ENCODE measurements at regions not wholly inside any gene's neighbourhood (a gene's known extent, or its start where the extent isn't known, plus 50 kb on each side); places are given as distances from the start of the nearest gene placed in this dataset.

GRCh38 chr5:105978011-105978410, 1692.7 kb downstream of the EFNA5 start:
- no peak for DNase-seq (ENCODE audit: low spot score)

- DNase-seq (ENCODE audit: low spot score), result no peak
These were observed 1693.6 kb downstream of the EFNA5 start for GRCh38 chr5:105977163-105977562.

GRCh38 chr5:105970919-105971318, 1699.8 kb downstream of the EFNA5 start:
- no peak for DNase-seq (ENCODE audit: low spot score)

GRCh38 chr5:105968981-105969380, 1701.8 kb downstream of the EFNA5 start:
- no peak for DNase-seq (ENCODE audit: low spot score)

GRCh38 chr5:105963696-105964255, 1707.0 kb downstream of the EFNA5 start:
- DNase-seq (ENCODE audit: low spot score), result no peak

- no peak for DNase-seq (ENCODE audit: low spot score)
These were observed 1709.2 kb downstream of the EFNA5 start for GRCh38 chr5:105961572-105961971.

GRCh38 chr5:105956456-105957196, 1714.1 kb downstream of the EFNA5 start:
- no peak for DNase-seq (ENCODE audit: low spot score)

- DNase-seq (ENCODE audit: low spot score), result no peak
These were observed 1716.4 kb downstream of the EFNA5 start for GRCh38 chr5:105954341-105954740.

- no peak for DNase-seq (ENCODE audit: low spot score)
These were observed 1717.1 kb downstream of the EFNA5 start for GRCh38 chr5:105953616-105954015.

- DNase-seq (ENCODE audit: low spot score), result no peak
These were observed 1717.9 kb downstream of the EFNA5 start for GRCh38 chr5:105952875-105953274.

GRCh38 chr5:105947461-105947860, 1723.3 kb downstream of the EFNA5 start:
- DNase-seq (ENCODE audit: low spot score), result no peak

GRCh38 chr5:105945203-105945972, 1725.3 kb downstream of the EFNA5 start:
- DNase-seq (ENCODE audit: low spot score), result no peak

GRCh38 chr5:105940181-105940580, 1730.6 kb downstream of the EFNA5 start:
- DNase-seq (ENCODE audit: low spot score), result no peak

- no peak for DNase-seq (ENCODE audit: low spot score)
These were observed 1736.6 kb downstream of the EFNA5 start for GRCh38 chr5:105934171-105934570.

GRCh38 chr5:105931881-105932421, 1738.8 kb downstream of the EFNA5 start:
- no peak for DNase-seq (ENCODE audit: low spot score)

- DNase-seq (ENCODE audit: low spot score), result no peak
These were observed 1740.9 kb downstream of the EFNA5 start for GRCh38 chr5:105929858-105930257.

GRCh38 chr5:105924366-105924765, 1746.4 kb downstream of the EFNA5 start:
- DNase-seq (ENCODE audit: low spot score), result no peak

GRCh38 chr5:105922574-105922973, 1748.2 kb downstream of the EFNA5 start:
- DNase-seq (ENCODE audit: low spot score), result no peak

GRCh38 chr5:105922080-105922479, 1748.7 kb downstream of the EFNA5 start:
- no peak for DNase-seq (ENCODE audit: low spot score)

GRCh38 chr5:105917189-105917588, 1753.5 kb downstream of the EFNA5 start:
- no peak for DNase-seq (ENCODE audit: low spot score)

- DNase-seq (ENCODE audit: low spot score), result no peak
These were observed 1763.7 kb downstream of the EFNA5 start for GRCh38 chr5:105907016-105907415.

- DNase-seq (ENCODE audit: low spot score), result no peak
These were observed 1765.3 kb downstream of the EFNA5 start for GRCh38 chr5:105905392-105905791.

GRCh38 chr5:105903069-105903468, 1767.7 kb downstream of the EFNA5 start:
- no peak for DNase-seq (ENCODE audit: low spot score)
